BE2C (cell line): ENCODE measurements at regions not wholly inside any gene's neighbourhood (a gene's known extent, or its start where the extent isn't known, plus 50 kb on each side); places are given as distances from the start of the nearest gene placed in this dataset.

ENCODE experiments used
- DNase-seq: peaks from one replicate; pipeline ENCODE4 v3.0.0-alpha.2; 2020
- H3K27me3 ChIP-seq: fragments of 250-450 bp; sonication (Bioruptor Pico); 2 replicates; pipeline ENCODE4 v1.5.1; 2020; ENCODE audit warnings: mild to moderate bottlenecking
- H3K36me3 ChIP-seq: fragments of 250-450 bp; sonication (Bioruptor Pico); 2 replicates; pipeline ENCODE4 v1.5.1; 2020; ENCODE audit warnings: mild to moderate bottlenecking
- H3K4me1 ChIP-seq: fragments of 250-450 bp; sonication (Bioruptor Pico); 2 replicates; pipeline ENCODE4 v1.5.1; 2020
- H3K4me3 ChIP-seq: 2 replicates; pipeline ENCODE4 v1.5.1; 2011; ENCODE audit warnings: low read depth, low read length
- H3K9me3 ChIP-seq: fragments of 250-450 bp; sonication (Bioruptor Pico); 2 replicates; pipeline ENCODE4 v1.5.1; 2020
- TF ChIP-seq, protein P1 (sequence below): IDR thresholded peaks from 2 replicates; pipeline ENCODE4 v1.5.1; 2012; ENCODE audit warnings: mild to moderate bottlenecking, low read depth, low read length

DNA sequence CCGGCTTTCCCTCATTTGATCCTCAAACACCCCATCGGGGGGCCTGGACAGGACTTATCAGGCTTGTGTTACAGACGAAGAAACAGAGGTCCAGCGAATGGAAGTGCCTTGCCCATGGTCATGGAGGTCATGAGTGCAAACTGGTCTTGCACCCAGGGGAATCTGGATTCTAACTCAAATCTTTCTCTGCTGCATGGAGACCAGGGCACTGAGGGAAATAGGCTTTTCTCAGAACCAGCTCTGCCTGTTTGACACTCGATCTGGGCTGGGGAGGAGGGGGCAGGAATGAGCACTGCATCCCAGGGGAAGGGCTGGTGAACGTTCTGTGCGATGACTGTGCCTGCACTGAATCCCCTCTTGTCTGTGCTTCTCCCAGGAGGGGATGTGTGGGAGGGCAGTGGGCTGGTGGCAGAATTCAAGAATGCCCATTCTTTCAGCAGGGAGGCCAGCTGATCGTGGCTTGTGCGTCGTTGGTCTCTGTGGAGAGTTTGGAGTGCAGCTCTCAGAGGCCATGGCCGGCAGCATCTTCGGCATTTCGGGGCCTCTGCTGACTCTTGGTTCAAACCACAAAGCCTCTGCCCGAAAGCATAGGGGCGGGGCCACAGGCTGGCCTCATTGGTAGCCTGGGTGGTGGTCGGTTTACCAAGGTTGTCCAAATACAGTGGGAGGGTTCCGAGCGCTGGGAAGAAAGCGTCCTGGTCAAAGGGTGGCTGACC, 171.6 kb downstream of the DDX1 start:
- no peaks in the 10 kb centered on the region for H3K4me1 ChIP-seq
- no peaks in the 10 kb centered on the region for H3K27me3 ChIP-seq
- H3K4me3 ChIP-seq, result no peak overlapping the region
- no peak for DNase-seq
- H3K36me3 ChIP-seq, result no peaks in the 10 kb centered on the region
- TF ChIP-seq, protein P1, sequence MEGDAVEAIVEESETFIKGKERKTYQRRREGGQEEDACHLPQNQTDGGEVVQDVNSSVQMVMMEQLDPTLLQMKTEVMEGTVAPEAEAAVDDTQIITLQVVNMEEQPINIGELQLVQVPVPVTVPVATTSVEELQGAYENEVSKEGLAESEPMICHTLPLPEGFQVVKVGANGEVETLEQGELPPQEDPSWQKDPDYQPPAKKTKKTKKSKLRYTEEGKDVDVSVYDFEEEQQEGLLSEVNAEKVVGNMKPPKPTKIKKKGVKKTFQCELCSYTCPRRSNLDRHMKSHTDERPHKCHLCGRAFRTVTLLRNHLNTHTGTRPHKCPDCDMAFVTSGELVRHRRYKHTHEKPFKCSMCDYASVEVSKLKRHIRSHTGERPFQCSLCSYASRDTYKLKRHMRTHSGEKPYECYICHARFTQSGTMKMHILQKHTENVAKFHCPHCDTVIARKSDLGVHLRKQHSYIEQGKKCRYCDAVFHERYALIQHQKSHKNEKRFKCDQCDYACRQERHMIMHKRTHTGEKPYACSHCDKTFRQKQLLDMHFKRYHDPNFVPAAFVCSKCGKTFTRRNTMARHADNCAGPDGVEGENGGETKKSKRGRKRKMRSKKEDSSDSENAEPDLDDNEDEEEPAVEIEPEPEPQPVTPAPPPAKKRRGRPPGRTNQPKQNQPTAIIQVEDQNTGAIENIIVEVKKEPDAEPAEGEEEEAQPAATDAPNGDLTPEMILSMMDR, result no peak
- H3K9me3 ChIP-seq, result no peaks in the 10 kb centered on the region

DNA sequence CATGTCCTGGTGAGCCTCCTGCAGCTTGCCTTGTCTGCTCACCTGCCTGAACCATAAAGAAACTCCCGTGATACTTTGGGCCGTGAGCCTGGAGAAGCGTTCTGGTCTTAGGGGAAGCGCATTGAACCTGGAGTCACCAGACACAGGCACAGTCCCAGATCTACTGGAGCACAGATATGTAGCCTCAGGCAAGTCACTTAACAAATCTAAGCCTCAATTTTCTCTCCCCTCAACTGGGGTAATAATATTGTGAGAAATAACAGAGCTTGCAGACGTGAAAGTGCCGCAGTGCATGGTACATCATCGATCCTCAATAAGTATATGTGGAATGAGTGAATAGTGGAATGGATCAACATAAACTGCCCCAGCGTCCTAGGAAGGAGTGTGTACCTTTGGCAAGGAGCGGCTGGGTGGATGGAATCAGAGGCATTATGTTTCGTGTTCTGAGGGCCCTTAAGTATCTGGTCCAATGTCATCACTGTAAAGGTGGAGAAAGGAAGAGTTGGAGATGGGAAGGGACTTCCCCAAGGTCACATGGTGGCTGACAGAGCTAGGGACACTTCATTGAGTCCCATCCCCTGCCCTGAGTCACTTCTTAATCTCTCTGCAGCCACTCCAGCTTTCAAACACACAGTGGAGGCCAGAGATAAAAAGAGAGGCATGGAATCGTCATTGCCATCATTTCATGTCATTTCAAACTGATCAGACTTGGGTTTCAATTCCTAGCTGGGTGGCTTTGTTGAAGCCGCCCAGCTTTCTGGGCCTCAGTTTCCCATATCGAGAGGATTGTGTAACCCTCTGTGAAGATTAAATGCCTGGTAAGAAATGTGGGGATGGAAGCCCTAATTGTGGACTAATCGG, 172.4 kb downstream of the DDX1 start:
- H3K27me3 ChIP-seq, result no peaks in the 10 kb centered on the region

DNA sequence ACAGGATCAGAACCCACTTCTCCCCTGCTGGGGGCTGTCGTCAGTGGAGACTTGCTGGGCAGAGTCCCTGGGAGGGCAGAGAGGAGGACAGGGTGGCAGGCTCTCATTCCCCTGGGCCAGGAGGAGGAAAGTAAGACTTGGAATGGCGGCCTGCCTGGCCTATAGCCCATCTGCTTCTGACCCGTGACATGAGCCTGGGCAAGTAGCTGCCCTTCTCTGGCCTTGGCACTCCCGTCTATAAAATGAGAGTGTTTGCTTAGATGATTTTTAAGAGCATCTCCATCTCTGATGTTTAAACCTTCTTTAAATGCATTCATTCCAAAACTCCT, 173.0 kb downstream of the DDX1 start:
- H3K27me3 ChIP-seq, result no peaks in the 10 kb centered on the region
- no peak overlapping the region for H3K4me3 ChIP-seq
- H3K36me3 ChIP-seq, result no peaks in the 10 kb centered on the region
- TF ChIP-seq, protein P1, result no peak
- H3K9me3 ChIP-seq, result no peaks in the 10 kb centered on the region
- H3K4me1 ChIP-seq, result no peaks in the 10 kb centered on the region
- no peak for DNase-seq

More for the DNA sequence above, 172.4 kb downstream of the DDX1 start:
- Histone ChIP-seq H3K9me3 (no peaks in the 10 kb centered on the region), H3K4me1 (no peaks in the 10 kb centered on the region), H3K4me3 (no peak overlapping the region), H3K36me3 (no peaks in the 10 kb centered on the region)
- TF ChIP-seq, protein P1, result no peak
- no peak for DNase-seq

DNA sequence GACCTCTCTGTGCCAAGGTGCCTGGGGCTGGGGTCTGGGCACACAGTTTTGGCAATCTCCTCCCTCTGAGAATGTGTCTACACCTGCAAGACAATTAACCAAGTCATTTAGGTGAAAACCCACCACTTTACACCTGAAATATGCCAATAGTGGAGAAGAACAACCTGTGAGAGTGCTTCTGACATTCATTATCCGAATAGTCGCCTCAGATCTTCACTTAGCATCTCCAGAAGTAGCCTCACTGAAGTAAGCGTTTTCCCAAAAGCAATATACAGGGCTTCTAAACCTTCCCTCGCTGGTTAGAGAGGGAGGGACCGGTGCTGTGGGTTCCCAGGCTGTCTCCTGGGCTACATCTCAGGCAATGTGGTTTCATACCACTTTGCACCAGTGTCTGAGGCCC, 173.5 kb downstream of the DDX1 start:
- no peaks in the 10 kb centered on the region for H3K4me1 ChIP-seq
- no peaks in the 10 kb centered on the region for H3K36me3 ChIP-seq
- H3K27me3 ChIP-seq, result no peaks in the 10 kb centered on the region
- no peak overlapping the region for H3K4me3 ChIP-seq
- TF ChIP-seq, protein P1, result no peak
- no peak for DNase-seq
- H3K9me3 ChIP-seq, result no peaks in the 10 kb centered on the region

DNA sequence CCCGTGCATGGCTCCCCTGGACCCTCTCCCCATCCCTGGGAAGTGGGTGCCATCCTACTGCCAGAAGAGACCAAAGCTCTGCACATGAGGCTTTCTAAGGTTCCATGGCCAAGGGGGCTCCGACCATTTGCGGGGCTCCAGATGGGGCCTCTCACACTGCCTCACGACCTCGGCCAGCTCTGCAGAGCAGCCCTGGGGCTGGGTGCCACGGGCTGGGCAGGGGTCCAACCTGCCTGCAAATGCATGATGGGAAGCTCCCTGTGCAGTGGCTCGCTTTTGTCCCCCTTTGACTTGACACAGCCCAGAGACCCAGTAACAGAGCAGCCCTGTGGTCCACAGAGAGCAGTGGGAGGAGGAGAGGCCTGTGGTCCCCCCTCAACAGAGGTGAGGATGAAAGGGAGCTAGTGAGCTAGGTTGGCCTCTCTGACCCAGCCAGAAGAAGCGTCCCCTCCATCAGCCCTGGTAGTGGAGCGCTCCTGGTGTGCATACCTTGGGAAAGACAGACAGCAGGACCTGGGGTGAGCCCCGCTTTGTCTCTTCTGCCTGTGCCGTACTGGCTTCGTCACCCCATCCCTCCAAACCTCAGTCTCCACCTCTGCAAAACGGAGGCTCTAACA, 174.1 kb downstream of the DDX1 start:
- H3K27me3 ChIP-seq, result no peaks in the 10 kb centered on the region
- no peaks in the 10 kb centered on the region for H3K36me3 ChIP-seq
- H3K4me3 ChIP-seq, result no peak overlapping the region
- DNase-seq, result no peak
- TF ChIP-seq, protein P1, result no peak
- no peaks in the 10 kb centered on the region for H3K4me1 ChIP-seq
- H3K9me3 ChIP-seq, result no peaks in the 10 kb centered on the region
